H1 (cell line): ENCODE measurements at regions not wholly inside any gene's neighbourhood (a gene's known extent, or its start where the extent isn't known, plus 50 kb on each side); places are given as distances from the start of the nearest gene placed in this dataset.

ENCODE experiments used
- CTCF ChIA-PET: fragments of 300-600 bp; sonication (Branson Sonifier 250); formaldehyde crosslinking; loops from one replicate; lab custom pipeline; 2021; ENCODE audit not compliant: partially characterized antibody; lab: Charles Lee
- POLR2A ChIA-PET: fragments of 300-600 bp; sonication (Branson Sonifier 250); formaldehyde crosslinking; loops from one replicate; lab custom pipeline; 2021; ENCODE audit warnings: inconsistent platforms; ENCODE audit not compliant: partially characterized antibody; lab: Charles Lee
- DNase-seq, 2 experiments: peaks; one replicate each; pipeline versions ENCODE4 v3.0.0 to v3.0.0-alpha.2; 2010 to 2022; ENCODE audit warnings: low spot score in 2 of 2, low read depth in 1 of 2, mixed read lengths in 1 of 2
- FAIRE-seq: peaks from 2 replicates; lab custom pipeline; 2011; peaks lifted over from hg19 to GRCh38; lab: Jason Lieb, UNC
- H2AFZ ChIP-seq: 2 replicates; pipeline ENCODE4 v1.8.1; 2012; ENCODE audit warnings: low read length, inconsistent platforms
- H2AK5ac ChIP-seq: 2 replicates; pipeline ENCODE4 v1.6.1; 2013; ENCODE audit warnings: low read depth, low read length
- H2BK120ac ChIP-seq: replicated peaks from 2 replicates; pipeline ENCODE3; 2013; ENCODE audit warnings: low read depth, low read length, inconsistent platforms
- H2BK12ac ChIP-seq: 2 replicates; pipeline ENCODE4 v1.6.1; 2013; ENCODE audit warnings: low read depth, low read length
- H2BK15ac ChIP-seq: 2 replicates; pipeline ENCODE4 v1.6.1; 2013; ENCODE audit warnings: low read length
- H2BK20ac ChIP-seq: 2 replicates; pipeline ENCODE4 v1.6.1; 2013; ENCODE audit warnings: low read length
- H2BK5ac ChIP-seq: 2 replicates; pipeline ENCODE4 v1.6.1; 2013; ENCODE audit warnings: low read depth, low read length
- H3K14ac ChIP-seq: 2 replicates; pipeline ENCODE4 v1.6.1; 2013; ENCODE audit warnings: inconsistent platforms; ENCODE audit not compliant: insufficient read length
- H3K18ac ChIP-seq: 2 replicates; pipeline ENCODE4 v1.6.1; 2013; ENCODE audit warnings: low read length; ENCODE audit errors: extremely low read depth
- H3K23ac ChIP-seq: 2 replicates; pipeline ENCODE4 v1.6.1; 2013; ENCODE audit warnings: inconsistent platforms; ENCODE audit not compliant: insufficient read length
- H3K23me2 ChIP-seq: 2 replicates; pipeline ENCODE4 v1.6.1; 2013; ENCODE audit warnings: low read depth, low read length
- H3K27ac ChIP-seq: 2 replicates; pipeline ENCODE4 v1.6.1; 2011; ENCODE audit warnings: low read depth, low read length, inconsistent platforms
- H3K27me3 ChIP-seq, 4 experiments: replicated peaks in 1 of 4; 1 replicate in 1 of 4; 2 replicates in 3 of 4; pipeline versions ENCODE4 v1.6.1 to v1.8.1; 2011 to 2013; ENCODE audit warnings: low read length in 3 of 4, mild to moderate bottlenecking in 3 of 4, inconsistent platforms in 2 of 4, mixed read lengths in 2 of 4, moderate library complexity in 1 of 4; ENCODE audit not compliant: control insufficient read depth in 3 of 4, insufficient read depth in 3 of 4; ENCODE audit errors: extremely low read depth in 1 of 4
- H3K36me3 ChIP-seq, 4 experiments: 2 replicates each; pipeline versions ENCODE4 v1.6.1 to v1.8.1; 2011 to 2013; ENCODE audit warnings: mild to moderate bottlenecking in 4 of 4, low read length in 3 of 4, moderate library complexity in 2 of 4, control low read depth in 1 of 4, inconsistent platforms in 1 of 4; ENCODE audit not compliant: insufficient read depth in 4 of 4, control insufficient read depth in 2 of 4
- H3K4ac ChIP-seq: replicated peaks from 2 replicates; pipeline ENCODE3; 2013; ENCODE audit warnings: low read length, low read depth, mixed read lengths, inconsistent platforms; ENCODE audit not compliant: insufficient read length
- H3K4me1 ChIP-seq, 4 experiments: replicated peaks in 1 of 4; 1 replicate in 1 of 4; 2 replicates in 3 of 4; pipeline versions ENCODE4 v1.6.1 to v1.8.1; 2011 to 2013; ENCODE audit warnings: low read length in 3 of 4, inconsistent platforms in 2 of 4, mixed read lengths in 1 of 4; ENCODE audit not compliant: insufficient read depth in 4 of 4, control insufficient read depth in 3 of 4
- H3K4me2 ChIP-seq, 2 experiments: 2 replicates each; pipeline versions ENCODE4 v1.6.1 to v1.8.1; 2011 to 2013; ENCODE audit warnings: low read depth in 2 of 2, low read length in 2 of 2, control low read depth in 1 of 2, inconsistent platforms in 1 of 2, mild to moderate bottlenecking in 1 of 2; ENCODE audit not compliant: insufficient read depth in 1 of 2
- H3K4me3 ChIP-seq, 4 experiments: fragments of 200-600, 300-600 bp in 1 of 4; sonication (generic), shearing (Covaris generic), sonication (Bioruptor Twin) in 1 of 4; 2 replicates each; pipeline versions ENCODE4 v1.5.1 to v1.8.1; 2011 to 2016; ENCODE audit warnings: low read length in 4 of 4, low read depth in 3 of 4, control low read depth in 2 of 4, inconsistent platforms in 2 of 4, mild to moderate bottlenecking in 2 of 4, mixed read lengths in 1 of 4, moderate library complexity in 1 of 4; ENCODE audit not compliant: insufficient read depth in 2 of 4; ENCODE audit errors: extremely low read depth in 1 of 4
- H3K56ac ChIP-seq: replicated peaks from 2 replicates; pipeline ENCODE3; 2013; ENCODE audit warnings: low read depth, mild to moderate bottlenecking, mixed read lengths, low read length, inconsistent platforms; ENCODE audit not compliant: insufficient read length
- H3K79me1 ChIP-seq: 2 replicates; pipeline ENCODE4 v1.6.1; 2013; ENCODE audit warnings: low read depth, low read length, control low read depth
- H3K79me2 ChIP-seq, 2 experiments: 2 replicates each; pipeline versions ENCODE4 v1.6.1 to v1.8.1; 2012 to 2013; ENCODE audit warnings: low read length in 2 of 2, mild to moderate bottlenecking in 2 of 2, inconsistent platforms in 1 of 2; ENCODE audit not compliant: insufficient read depth in 2 of 2, control insufficient read depth in 1 of 2
- H3K9ac ChIP-seq, 4 experiments: replicated peaks in 1 of 4; 1 replicate in 1 of 4; 2 replicates in 3 of 4; pipeline versions ENCODE4 v1.6.1 to v1.8.1; 2011 to 2013; ENCODE audit warnings: low read depth in 3 of 4, low read length in 3 of 4, control low read depth in 2 of 4, mild to moderate bottlenecking in 2 of 4, moderate library complexity in 2 of 4, inconsistent platforms in 1 of 4; ENCODE audit errors: extremely low read depth in 1 of 4
- H3K9me3 ChIP-seq, 2 experiments: 2 replicates each; pipeline versions ENCODE4 v1.6.1 to v1.8.1; 2012 to 2013; ENCODE audit warnings: mild to moderate bottlenecking in 2 of 2, moderate library complexity in 2 of 2, control low read depth in 1 of 2, inconsistent platforms in 1 of 2, low read depth in 1 of 2, low read length in 1 of 2, mixed read lengths in 1 of 2; ENCODE audit not compliant: insufficient read depth in 2 of 2
- H4K20me1 ChIP-seq, 2 experiments: replicated peaks in 1 of 2; 2 replicates each; pipeline versions ENCODE3 to v1.8.1; 2011 to 2013; ENCODE audit warnings: inconsistent platforms in 2 of 2, low read length in 2 of 2, mild to moderate bottlenecking in 1 of 2; ENCODE audit not compliant: insufficient read depth in 2 of 2, control insufficient read depth in 1 of 2
- H4K5ac ChIP-seq: 2 replicates; pipeline ENCODE4 v1.6.1; 2013; ENCODE audit warnings: low read length, low read depth, mixed read lengths, inconsistent platforms; ENCODE audit not compliant: insufficient read length
- H4K8ac ChIP-seq: 2 replicates; pipeline ENCODE4 v1.8.0; 2013; ENCODE audit warnings: mild to moderate bottlenecking, moderate library complexity, low read length, inconsistent platforms; ENCODE audit not compliant: insufficient read depth; ENCODE audit errors: extremely low read depth
- H4K91ac ChIP-seq: replicated peaks from 2 replicates; pipeline ENCODE3; 2013; ENCODE audit warnings: low read length, mixed read lengths, inconsistent platforms; ENCODE audit not compliant: insufficient read length
- CBX8 ChIP-seq: fragments of 300-800, 300-1000 bp; sonication (generic); IDR thresholded peaks from 2 replicates; pipeline ENCODE4 v1.7.1; 2016; ENCODE audit warnings: low read depth, low read length, borderline replicate concordance
- CTBP2 ChIP-seq: IDR thresholded peaks from 2 replicates; pipeline ENCODE4 v1.7.0; 2011; ENCODE audit warnings: borderline replicate concordance, mild to moderate bottlenecking, moderate library complexity, mixed read lengths, low read length; ENCODE audit not compliant: insufficient read depth, insufficient read length
- HDAC6 ChIP-seq: IDR thresholded peaks from one replicate; pipeline ENCODE4 v1.7.1; 2012; ENCODE audit warnings: low read depth, mild to moderate bottlenecking, inconsistent platforms, low read length, moderate library complexity
- MAX ChIP-seq: IDR thresholded peaks from 2 replicates; pipeline ENCODE4 v1.6.1; 2012; ENCODE audit warnings: inconsistent platforms
- NRF1 ChIP-seq: IDR thresholded peaks from 2 replicates; pipeline ENCODE4 v1.6.1; 2011; ENCODE audit warnings: mild to moderate bottlenecking, low read depth, low read length, improper control_type of control experiment
- PHF8 ChIP-seq: fragments of 200-600 bp; sonication (generic); conservative IDR thresholded peaks from 2 replicates; pipeline ENCODE4 v1.7.1; 2012; ENCODE audit warnings: low read depth, mild to moderate bottlenecking, inconsistent platforms, low read length, moderate library complexity
- SAP30 ChIP-seq: fragments of 300-600 bp; sonication (generic); IDR thresholded peaks from 2 replicates; pipeline ENCODE4 v1.7.1; 2012; ENCODE audit warnings: low read length, moderate library complexity, mild to moderate bottlenecking, inconsistent platforms; ENCODE audit not compliant: insufficient read depth, insufficient replicate concordance
- SP2 ChIP-seq: IDR thresholded peaks from 2 replicates; pipeline ENCODE4 v1.6.1; 2012; ENCODE audit warnings: mild to moderate bottlenecking, low read length, inconsistent platforms

GRCh38 chr13:70747262-70747661 lies 639.0 kb upstream of the KLHL1 start:
- no peak overlapping the region for H2BK15ac ChIP-seq
- no peaks in the 10 kb centered on the region for H3K27me3 ChIP-seq
- ChIA-PET CTCF (no interaction called here), POLR2A (no interaction called here)
- no peaks in the 10 kb centered on the region for H3K36me3 ChIP-seq
- H3K4me2 ChIP-seq: no peak overlapping the region
- no peak overlapping the region for H2BK120ac ChIP-seq
- no peak overlapping the region for H3K4ac ChIP-seq
- no peaks in the 10 kb centered on the region for H3K79me2 ChIP-seq
- H4K8ac ChIP-seq: no peak overlapping the region
- H4K91ac ChIP-seq: no peak overlapping the region
- H2AFZ ChIP-seq: no peak overlapping the region
- no peak overlapping the region for H3K4me3 ChIP-seq
- H2BK20ac ChIP-seq: no peak overlapping the region
- TF ChIP-seq CBX8 (no peak), PHF8 (no peak), NRF1 (no peak), MAX (no peak), HDAC6 (no peak), SAP30 (no peak), CTBP2 (no peak), SP2 (no peak)
- no peak overlapping the region for H3K23ac ChIP-seq
- H2BK5ac ChIP-seq: no peak overlapping the region
- no peak overlapping the region for H4K5ac ChIP-seq
- H2AK5ac ChIP-seq: no peak overlapping the region
- no peak overlapping the region for H3K56ac ChIP-seq
- no peak overlapping the region for H2BK12ac ChIP-seq
- no peak overlapping the region for H3K27ac ChIP-seq
- H3K23me2 ChIP-seq: no peaks in the 10 kb centered on the region
- H3K4me1 ChIP-seq: no peaks in the 10 kb centered on the region
- H4K20me1 ChIP-seq: no peaks in the 10 kb centered on the region
- no peak overlapping the region for H3K9ac ChIP-seq
- DNase-seq: no peak
- H3K18ac ChIP-seq: no peak overlapping the region
- no peaks in the 10 kb centered on the region for H3K79me1 ChIP-seq
- FAIRE-seq: no peak
- H3K9me3 ChIP-seq: no peaks in the 10 kb centered on the region
- H3K14ac ChIP-seq: no peak overlapping the region
